ENCODE measurements at regions not wholly inside any gene's neighbourhood (a gene's known extent, or its start where the extent isn't known, plus 50 kb on each side); places are given as distances from the start of the nearest gene placed in this dataset.

- no peak overlapping the region for H3K4me3 ChIP-seq (ENCODE audit: control insufficient read depth in 2 of 3, extremely low read depth in 1 of 3, insufficient read depth in 2 of 3, low read depth in 1 of 3, low read length in 3 of 3)
- peaks cover 17% of the 10 kb centered on the region for H3K4me1 ChIP-seq (ENCODE audit: control insufficient read depth, extremely low read depth, insufficient read depth, low read length)
- H3K9me3 ChIP-seq (ENCODE audit: control insufficient read depth, low read depth, low read length) = no peaks in the 10 kb centered on the region
- no peak overlapping the region for H3K4me2 ChIP-seq (ENCODE audit: control insufficient read depth, extremely low read depth, insufficient read depth, low read depth, low read length)
- no peak overlapping the region for H2AFZ ChIP-seq (ENCODE audit: control insufficient read depth, low read length)
- H3K79me2 ChIP-seq (ENCODE audit: control insufficient read depth, insufficient read depth, low read length) = no peaks in the 10 kb centered on the region
- DNase-seq (ENCODE audit: low read depth, low spot score) (no peak), FAIRE-seq (no peak)
- H3K9ac ChIP-seq (ENCODE audit: control insufficient read depth, extremely low read depth, insufficient read depth, low read length) = no peak overlapping the region
- H3K9me1 ChIP-seq (ENCODE audit: control insufficient read depth, extremely low read depth, insufficient read depth, low read length) = no peaks in the 10 kb centered on the region
- dilution Hi-C loops (cut with MboI; ENCODE audit: extremely low pct_ligation_motif_present, low sequenced_read_pairs) = no loop called here
- TF ChIP-seq EZH2 (IDR thresholded peaks at IDR 0.05; ENCODE audit: low read length) = no peak
- TF ChIP-seq, protein P1, sequence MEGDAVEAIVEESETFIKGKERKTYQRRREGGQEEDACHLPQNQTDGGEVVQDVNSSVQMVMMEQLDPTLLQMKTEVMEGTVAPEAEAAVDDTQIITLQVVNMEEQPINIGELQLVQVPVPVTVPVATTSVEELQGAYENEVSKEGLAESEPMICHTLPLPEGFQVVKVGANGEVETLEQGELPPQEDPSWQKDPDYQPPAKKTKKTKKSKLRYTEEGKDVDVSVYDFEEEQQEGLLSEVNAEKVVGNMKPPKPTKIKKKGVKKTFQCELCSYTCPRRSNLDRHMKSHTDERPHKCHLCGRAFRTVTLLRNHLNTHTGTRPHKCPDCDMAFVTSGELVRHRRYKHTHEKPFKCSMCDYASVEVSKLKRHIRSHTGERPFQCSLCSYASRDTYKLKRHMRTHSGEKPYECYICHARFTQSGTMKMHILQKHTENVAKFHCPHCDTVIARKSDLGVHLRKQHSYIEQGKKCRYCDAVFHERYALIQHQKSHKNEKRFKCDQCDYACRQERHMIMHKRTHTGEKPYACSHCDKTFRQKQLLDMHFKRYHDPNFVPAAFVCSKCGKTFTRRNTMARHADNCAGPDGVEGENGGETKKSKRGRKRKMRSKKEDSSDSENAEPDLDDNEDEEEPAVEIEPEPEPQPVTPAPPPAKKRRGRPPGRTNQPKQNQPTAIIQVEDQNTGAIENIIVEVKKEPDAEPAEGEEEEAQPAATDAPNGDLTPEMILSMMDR (optimal IDR thresholded peaks at IDR 0.05 in 1 of 3, IDR thresholded peaks at IDR 0.05 in 1 of 3, conservative IDR thresholded peaks at IDR 0.05 in 1 of 3; ENCODE audit: extremely low read depth in 1 of 3, insufficient read depth in 2 of 3, low read length in 3 of 3) = no peak
- no peak overlapping the region for H3K27ac ChIP-seq (ENCODE audit: control insufficient read depth, insufficient read depth, low read length)
- H4K20me1 ChIP-seq (ENCODE audit: control insufficient read depth, extremely low read depth, insufficient read depth, low read length) = no peaks in the 10 kb centered on the region
- H3K27me3 ChIP-seq (ENCODE audit: control insufficient read depth, extremely low read depth, insufficient read depth, low read length) = no peaks in the 10 kb centered on the region
- no peaks in the 10 kb centered on the region for H3K36me3 ChIP-seq (ENCODE audit: control insufficient read depth in 2 of 2, extremely low read depth in 1 of 2, insufficient read depth in 2 of 2, low read length in 2 of 2)
Measured at GRCh38 chr2:217689053-217689452, 313.7 kb downstream of the TNS1 start.

DNA sequence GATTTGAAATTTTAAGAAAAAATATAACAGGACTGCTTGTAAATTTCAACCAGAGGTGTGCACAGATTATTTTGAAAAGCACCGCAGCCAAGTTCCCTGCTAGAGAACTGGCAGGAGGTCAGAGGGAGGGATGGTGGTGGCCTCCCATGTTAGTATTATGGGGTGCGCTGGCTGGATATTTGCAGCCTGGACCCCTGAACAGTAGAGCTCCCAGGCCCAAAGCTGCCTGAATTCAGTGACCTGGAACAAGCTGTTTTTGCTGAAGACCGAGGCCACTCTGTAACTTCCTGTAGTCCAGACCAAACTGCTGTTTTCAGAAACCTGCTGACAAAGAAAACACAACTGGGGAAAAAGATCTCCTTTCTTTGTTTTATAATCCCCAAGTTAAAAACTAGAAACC is 314.3 kb downstream of the TNS1 start:
- Histone ChIP-seq H3K9ac (ENCODE audit: control insufficient read depth, extremely low read depth, insufficient read depth, low read length) (no peak overlapping the region), H3K27me3 (ENCODE audit: control insufficient read depth, extremely low read depth, insufficient read depth, low read length) (no peaks in the 10 kb centered on the region), H3K27ac (ENCODE audit: control insufficient read depth, insufficient read depth, low read length) (no peak overlapping the region), H3K79me2 (ENCODE audit: control insufficient read depth, insufficient read depth, low read length) (no peaks in the 10 kb centered on the region), H3K4me2 (ENCODE audit: control insufficient read depth, extremely low read depth, insufficient read depth, low read depth, low read length) (no peak overlapping the region), H3K4me3 (ENCODE audit: control insufficient read depth in 2 of 3, extremely low read depth in 1 of 3, insufficient read depth in 2 of 3, low read depth in 1 of 3, low read length in 3 of 3) (no peak overlapping the region), H3K36me3 (ENCODE audit: control insufficient read depth in 2 of 2, extremely low read depth in 1 of 2, insufficient read depth in 2 of 2, low read length in 2 of 2) (no peaks in the 10 kb centered on the region), H3K9me3 (ENCODE audit: control insufficient read depth, low read depth, low read length) (no peaks in the 10 kb centered on the region), H3K9me1 (ENCODE audit: control insufficient read depth, extremely low read depth, insufficient read depth, low read length) (no peaks in the 10 kb centered on the region), H4K20me1 (ENCODE audit: control insufficient read depth, extremely low read depth, insufficient read depth, low read length) (no peaks in the 10 kb centered on the region), H2AFZ (ENCODE audit: control insufficient read depth, low read length) (no peak overlapping the region), H3K4me1 (ENCODE audit: control insufficient read depth, extremely low read depth, insufficient read depth, low read length) (peaks cover 17% of the 10 kb centered on the region)
- DNase-seq (ENCODE audit: low read depth, low spot score) (no peak), FAIRE-seq (no peak)
- dilution Hi-C loops (cut with MboI; ENCODE audit: extremely low pct_ligation_motif_present, low sequenced_read_pairs) = no loop called here
- no peak for TF ChIP-seq EZH2 (IDR thresholded peaks at IDR 0.05; ENCODE audit: low read length)
- TF ChIP-seq, protein P1 (optimal IDR thresholded peaks at IDR 0.05 in 1 of 3, IDR thresholded peaks at IDR 0.05 in 1 of 3, conservative IDR thresholded peaks at IDR 0.05 in 1 of 3; ENCODE audit: extremely low read depth in 1 of 3, insufficient read depth in 2 of 3, low read length in 3 of 3) = no peak

Measured in keratinocyte (primary cell).